Adipocyte (in vitro differentiated cells): ENCODE measurements at regions not wholly inside any gene's neighbourhood (a gene's known extent, or its start where the extent isn't known, plus 50 kb on each side); places are given as distances from the start of the nearest gene placed in this dataset.
A peak's percentile ranks its signal among the peaks of the same experiment; 100 is the strongest.
"Not testable (repeated sequence)": the region's sequence is repeated elsewhere in the genome, so short reads cannot be mapped to it uniquely, and the experiment has no call there.

Source experiments
- DNase-seq: peaks from one replicate; pipeline ENCODE4 v3.0.0-alpha.2; 2015; ENCODE audit warnings: low read depth
- H3K27me3 ChIP-seq: replicated peaks from 2 replicates; pipeline ENCODE4 v1.7.0; 2013; ENCODE audit warnings: mild to moderate bottlenecking, low read length, moderate library complexity; ENCODE audit not compliant: control insufficient read depth, insufficient read depth
- H3K36me3 ChIP-seq: 2 replicates; pipeline ENCODE4 v1.7.0; 2013; ENCODE audit warnings: low read length, mild to moderate bottlenecking, moderate library complexity; ENCODE audit not compliant: control insufficient read depth, insufficient read depth, severe bottlenecking
- H3K4me1 ChIP-seq: 2 replicates; pipeline ENCODE4 v1.7.0; 2013; ENCODE audit warnings: mild to moderate bottlenecking, low read length, moderate library complexity; ENCODE audit not compliant: control insufficient read depth, insufficient read depth
- H3K4me3 ChIP-seq: 2 replicates; pipeline ENCODE4 v1.7.0; 2013; ENCODE audit warnings: mild to moderate bottlenecking, low read length, moderate library complexity
- H3K9ac ChIP-seq: 2 replicates; pipeline ENCODE4 v1.7.0; 2013; ENCODE audit warnings: mild to moderate bottlenecking, low read length, moderate library complexity
- H3K9me3 ChIP-seq: 2 replicates; pipeline ENCODE4 v1.7.0; 2013; ENCODE audit warnings: mild to moderate bottlenecking, low read length, moderate library complexity; ENCODE audit not compliant: control insufficient read depth

- Histone ChIP-seq H3K4me3 (no peak overlapping the region), H3K4me1 (peaks cover 35% of the 10 kb centered on the region), H3K36me3 (no peaks in the 10 kb centered on the region), H3K9me3 (peaks cover 4% of the 10 kb centered on the region), H3K27me3 (no peaks in the 10 kb centered on the region), H3K9ac (peak overlapping the region; percentile 28)
- peak; percentile 95 for DNase-seq
Observed at GRCh38 chr18:68177807-68178702, 536.9 kb downstream of the TMX3 start.

- H3K4me1 ChIP-seq, result peaks cover 26% of the 10 kb centered on the region
- peaks cover 4% of the 10 kb centered on the region for H3K9me3 ChIP-seq
- H3K36me3 ChIP-seq, result no peaks in the 10 kb centered on the region
- H3K9ac ChIP-seq, result no peak overlapping the region
- no peak overlapping the region for H3K4me3 ChIP-seq
- no peaks in the 10 kb centered on the region for H3K27me3 ChIP-seq
- DNase-seq, result no peak
Observed at GRCh38 chr18:68176901-68177300, 538.0 kb downstream of the TMX3 start.

- DNase-seq, result no peak
- H3K27me3 ChIP-seq, result no peaks in the 10 kb centered on the region
- no peaks in the 10 kb centered on the region for H3K36me3 ChIP-seq
- H3K9ac ChIP-seq, result no peak overlapping the region
- H3K9me3 ChIP-seq, result peaks cover 4% of the 10 kb centered on the region
- H3K4me3 ChIP-seq, result no peak overlapping the region
- peaks cover 2% of the 10 kb centered on the region for H3K4me1 ChIP-seq
Observed at GRCh38 chr18:68172842-68173549, 541.9 kb downstream of the TMX3 start.

- H3K4me1 ChIP-seq, result no peaks in the 10 kb centered on the region
- no peak overlapping the region for H3K9ac ChIP-seq
- DNase-seq, result no peak
- no peaks in the 10 kb centered on the region for H3K36me3 ChIP-seq
- H3K27me3 ChIP-seq, result no peaks in the 10 kb centered on the region
- no peaks in the 10 kb centered on the region for H3K9me3 ChIP-seq
- no peak overlapping the region for H3K4me3 ChIP-seq
Observed at GRCh38 chr18:68164909-68165308, 550.0 kb downstream of the TMX3 start.

GRCh38 chr18:68153821-68154220 is 561.1 kb downstream of the TMX3 start:
- H3K9me3 ChIP-seq, H3K9ac ChIP-seq, H3K4me1 ChIP-seq, DNase-seq, H3K27me3 ChIP-seq, H3K36me3 ChIP-seq, H3K4me3 ChIP-seq: not testable (repeated sequence)

- Histone ChIP-seq H3K9ac (no peak overlapping the region), H3K27me3 (no peaks in the 10 kb centered on the region), H3K9me3 (peaks cover 6% of the 10 kb centered on the region), H3K4me1 (peaks cover 6% of the 10 kb centered on the region), H3K4me3 (no peak overlapping the region), H3K36me3 (no peaks in the 10 kb centered on the region)
- DNase-seq, result no peak
Observed at GRCh38 chr18:68152770-68153169, 562.1 kb downstream of the TMX3 start.

- Histone ChIP-seq H3K4me3 (no peak overlapping the region), H3K4me1 (peaks cover 6% of the 10 kb centered on the region), H3K9me3 (no peaks in the 10 kb centered on the region), H3K36me3 (no peaks in the 10 kb centered on the region), H3K27me3 (no peaks in the 10 kb centered on the region), H3K9ac (no peak overlapping the region)
- DNase-seq, result no peak
Observed at GRCh38 chr18:68150961-68151360, 563.9 kb downstream of the TMX3 start.

GRCh38 chr18:68148863-68149262 is 566.0 kb downstream of the TMX3 start:
- H3K36me3 ChIP-seq, result no peaks in the 10 kb centered on the region
- peaks cover 6% of the 10 kb centered on the region for H3K4me1 ChIP-seq
- H3K4me3 ChIP-seq, result no peak overlapping the region
- no peak for DNase-seq
- no peaks in the 10 kb centered on the region for H3K9me3 ChIP-seq
- H3K27me3 ChIP-seq, result no peaks in the 10 kb centered on the region
- H3K9ac ChIP-seq, result no peak overlapping the region

GRCh38 chr18:68147728-68148127 is 567.2 kb downstream of the TMX3 start:
- Histone ChIP-seq H3K36me3 (no peaks in the 10 kb centered on the region), H3K9ac (no peak overlapping the region), H3K9me3 (peaks cover 10% of the 10 kb centered on the region), H3K27me3 (no peaks in the 10 kb centered on the region), H3K4me3 (no peak overlapping the region), H3K4me1 (peaks cover 6% of the 10 kb centered on the region)
- DNase-seq, result peak; percentile 19

- DNase-seq, result peak; percentile 67
- H3K36me3 ChIP-seq, result no peaks in the 10 kb centered on the region
- H3K4me3 ChIP-seq, result no peak overlapping the region
- H3K27me3 ChIP-seq, result no peaks in the 10 kb centered on the region
- peaks cover 4% of the 10 kb centered on the region for H3K4me1 ChIP-seq
- H3K9ac ChIP-seq, result no peak overlapping the region
- H3K9me3 ChIP-seq, result no peaks in the 10 kb centered on the region
Observed at GRCh38 chr18:68121826-68122225, 593.1 kb downstream of the TMX3 start.

GRCh38 chr18:68121308-68121707 is 593.6 kb downstream of the TMX3 start:
- no peaks in the 10 kb centered on the region for H3K9me3 ChIP-seq
- no peak overlapping the region for H3K4me3 ChIP-seq
- H3K27me3 ChIP-seq, result no peaks in the 10 kb centered on the region
- no peaks in the 10 kb centered on the region for H3K36me3 ChIP-seq
- H3K4me1 ChIP-seq, result peaks cover 4% of the 10 kb centered on the region
- H3K9ac ChIP-seq, result no peak overlapping the region
- no peak for DNase-seq
